A204.1 (cell line): ENCODE measurements at regions not wholly inside any gene's neighbourhood (a gene's known extent, or its start where the extent isn't known, plus 50 kb on each side); places are given as distances from the start of the nearest gene placed in this dataset.

Experiments used
- FAIRE-seq: peaks from 2 replicates; lab custom pipeline; 2012; peaks lifted over from hg19 to GRCh38; lab: Jason Lieb, UNC

DNA sequence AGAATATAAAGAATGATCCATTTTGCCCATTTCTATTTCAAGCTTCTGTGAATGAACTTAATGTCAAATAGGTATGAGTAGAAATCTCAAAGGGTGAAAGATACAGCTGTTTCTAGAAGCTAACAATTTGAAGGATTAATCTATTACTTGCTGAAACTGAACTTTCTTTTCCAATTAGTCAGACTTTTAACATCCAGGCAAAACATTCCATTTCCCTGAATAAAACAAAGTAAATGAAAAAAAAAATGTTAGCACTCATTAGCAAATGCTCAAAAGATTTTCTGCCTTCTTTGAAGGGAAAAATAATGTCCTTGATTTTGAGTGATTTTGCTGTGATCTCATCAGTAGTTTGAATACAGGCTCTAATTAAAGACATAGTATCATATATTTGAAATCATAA is 447.6 kb upstream of the PRMT6 start:
- no peak for FAIRE-seq

DNA sequence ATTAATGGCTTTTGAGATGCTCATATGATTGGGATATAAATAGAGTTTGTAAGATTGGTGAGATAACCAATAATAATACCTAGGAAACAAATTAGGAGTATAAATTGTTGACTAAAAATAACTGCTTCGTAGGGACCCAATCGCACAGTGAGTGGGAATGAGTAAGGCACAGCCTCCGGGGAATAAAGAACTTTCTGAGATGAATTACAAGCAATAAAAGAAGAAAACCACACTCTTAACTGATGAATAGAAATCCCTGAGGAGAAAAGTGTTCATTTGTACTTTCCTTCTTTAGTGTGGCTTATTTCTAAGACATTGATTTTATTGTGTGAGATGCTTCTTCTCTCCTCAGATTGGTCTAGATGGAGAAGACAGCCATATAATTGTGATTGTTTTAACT is 443.4 kb upstream of the PRMT6 start:
- no peak for FAIRE-seq

DNA sequence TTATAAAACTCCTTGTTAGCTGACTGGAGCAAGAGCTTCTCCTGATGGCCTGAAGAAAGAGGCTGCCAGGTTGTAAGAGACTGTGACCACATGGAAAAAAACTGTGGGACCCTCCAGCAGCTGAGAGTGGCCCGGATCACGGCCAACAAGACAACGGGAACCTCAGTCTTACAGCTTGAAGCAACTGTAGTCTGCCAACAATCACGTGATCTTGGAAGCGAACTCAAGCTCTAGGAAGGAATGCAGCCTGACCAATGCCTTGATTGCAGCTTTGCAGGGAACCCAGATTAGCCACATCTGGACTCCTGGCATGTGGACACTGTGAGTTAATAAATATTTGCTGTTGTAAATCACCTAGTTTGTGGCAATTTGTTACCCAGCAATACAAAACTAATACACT is 442.6 kb upstream of the PRMT6 start:
- FAIRE-seq: no peak

GRCh38 chr1:106615473-106615872 is 441.0 kb upstream of the PRMT6 start:
- FAIRE-seq: no peak

GRCh38 chr1:106619080-106619826 is 437.2 kb upstream of the PRMT6 start:
- FAIRE-seq: no peak

GRCh38 chr1:106619827-106620134 is 436.7 kb upstream of the PRMT6 start:
- no peak for FAIRE-seq

DNA sequence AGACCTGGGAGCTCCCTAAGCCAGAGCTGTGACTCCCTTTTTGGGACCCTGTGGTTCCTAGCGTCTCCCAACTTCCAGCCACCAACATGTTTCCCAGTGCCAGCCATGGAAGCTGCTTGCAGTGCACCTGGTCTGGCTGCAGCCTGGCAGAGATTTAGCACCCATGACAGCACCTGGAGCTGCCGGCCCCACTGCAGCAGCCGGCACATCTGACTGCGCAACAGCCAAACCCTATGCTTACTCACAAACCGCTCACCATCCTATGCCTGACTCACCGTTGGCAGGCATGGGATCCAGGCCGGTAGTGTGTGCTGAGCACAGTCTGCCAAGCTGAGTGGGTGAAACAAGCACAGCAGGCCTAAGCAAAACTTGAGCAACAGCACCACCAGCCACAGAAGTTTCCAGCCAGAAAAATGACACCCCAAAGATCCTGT is 435.9 kb upstream of the PRMT6 start:
- FAIRE-seq: no peak

DNA sequence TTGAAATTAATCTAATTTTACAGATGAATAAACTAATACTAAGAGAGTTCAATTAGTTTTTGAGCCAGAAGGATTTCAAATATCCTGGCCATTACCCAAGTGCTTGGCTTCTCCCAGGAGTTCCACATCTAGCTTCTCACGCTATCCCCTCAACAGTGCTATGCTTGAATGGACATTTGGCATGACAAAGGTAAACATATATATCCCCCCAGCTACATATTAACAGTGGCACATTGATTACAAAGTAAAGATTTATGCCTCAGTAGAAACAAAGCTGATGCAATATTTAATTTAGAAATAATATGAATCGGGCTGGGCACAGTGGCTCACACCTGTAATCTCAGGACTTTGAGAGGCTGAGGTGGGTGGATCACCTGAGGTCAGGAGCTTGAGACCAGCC is 434.6 kb upstream of the PRMT6 start:
- FAIRE-seq: no peak

- FAIRE-seq: no peak
These were observed 418.9 kb upstream of the PRMT6 start for GRCh38 chr1:106637566-106637965.

DNA sequence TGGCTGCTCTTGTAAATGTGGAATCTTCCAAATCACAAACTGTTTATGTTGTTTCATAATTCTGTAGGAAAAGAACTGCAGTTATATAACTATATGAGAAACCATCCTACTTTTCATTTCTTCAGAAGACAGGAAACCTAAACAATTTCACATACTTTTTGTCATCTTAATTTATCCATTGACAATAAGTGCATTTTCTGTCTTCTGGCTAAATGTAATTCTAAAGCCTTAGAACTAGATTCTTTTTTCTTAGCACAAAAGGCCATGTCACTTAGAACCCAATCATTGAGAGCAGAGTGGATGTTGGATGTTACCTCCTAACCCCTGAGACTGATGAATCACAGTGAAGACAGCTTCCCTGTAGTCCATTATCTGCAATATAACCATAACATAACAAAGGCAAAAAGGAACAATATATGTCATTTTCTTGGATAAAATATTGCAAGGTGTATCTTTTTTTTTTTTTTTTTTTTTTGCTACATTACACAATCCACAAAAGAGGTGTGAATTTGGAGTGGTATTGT is 410.2 kb upstream of the PRMT6 start:
- no peak for FAIRE-seq

GRCh38 chr1:106646816-106647215 is 409.7 kb upstream of the PRMT6 start:
- no peak for FAIRE-seq

DNA sequence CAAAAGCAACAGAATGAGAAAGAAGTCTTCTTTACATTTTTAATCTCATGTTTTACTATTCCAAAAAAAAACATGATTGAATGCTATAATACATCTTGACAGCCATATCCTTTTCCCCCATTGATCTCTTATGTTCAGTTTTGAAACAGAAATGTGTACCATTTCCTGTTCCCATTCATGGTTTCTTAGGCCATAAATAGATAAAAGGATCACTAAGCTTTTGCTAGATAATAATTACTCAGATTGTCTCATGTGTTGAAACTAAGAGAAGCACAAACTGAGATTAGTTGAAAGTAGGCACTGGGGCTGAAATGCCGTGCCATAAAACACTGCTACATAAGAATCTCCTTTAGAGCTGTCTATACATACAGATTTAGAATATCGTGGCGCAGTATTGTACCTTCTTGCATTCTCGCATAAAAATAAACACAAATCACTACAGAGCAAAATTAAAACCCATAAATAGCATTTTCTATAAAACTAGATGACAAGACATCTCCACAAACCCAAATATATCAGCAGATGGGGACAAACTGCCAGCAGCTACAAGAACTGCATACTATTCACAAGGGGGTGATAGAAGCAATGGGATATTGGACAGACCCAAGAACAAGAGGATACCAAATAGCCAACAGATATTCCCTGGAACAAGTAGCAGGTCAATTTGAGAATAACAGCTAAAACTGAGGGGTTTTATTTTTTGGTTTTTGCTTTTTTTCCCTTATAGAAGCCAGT is 405.3 kb upstream of the PRMT6 start:
- no peak for FAIRE-seq

- no peak for FAIRE-seq
These were observed 396.8 kb upstream of the PRMT6 start for GRCh38 chr1:106659490-106660244.

DNA sequence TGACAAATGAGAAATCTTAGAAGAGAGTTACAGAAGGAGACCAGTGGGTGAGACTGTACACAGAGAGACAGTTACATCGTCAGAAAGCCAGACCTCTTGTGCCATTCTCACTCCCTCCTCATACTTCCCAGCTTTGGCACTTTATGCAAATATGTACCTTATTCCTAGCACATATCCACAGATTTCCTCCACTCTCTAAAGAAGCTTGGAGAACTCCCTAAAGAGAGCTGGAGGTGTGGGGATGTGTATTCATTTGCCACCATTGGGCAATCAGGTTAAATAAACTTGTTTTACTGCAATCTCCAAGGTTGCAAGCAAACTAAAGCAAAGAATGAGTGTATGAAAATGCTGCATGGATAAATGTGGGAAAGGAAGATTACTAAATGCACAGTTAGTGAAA is 380.9 kb upstream of the PRMT6 start:
- FAIRE-seq: no peak

DNA sequence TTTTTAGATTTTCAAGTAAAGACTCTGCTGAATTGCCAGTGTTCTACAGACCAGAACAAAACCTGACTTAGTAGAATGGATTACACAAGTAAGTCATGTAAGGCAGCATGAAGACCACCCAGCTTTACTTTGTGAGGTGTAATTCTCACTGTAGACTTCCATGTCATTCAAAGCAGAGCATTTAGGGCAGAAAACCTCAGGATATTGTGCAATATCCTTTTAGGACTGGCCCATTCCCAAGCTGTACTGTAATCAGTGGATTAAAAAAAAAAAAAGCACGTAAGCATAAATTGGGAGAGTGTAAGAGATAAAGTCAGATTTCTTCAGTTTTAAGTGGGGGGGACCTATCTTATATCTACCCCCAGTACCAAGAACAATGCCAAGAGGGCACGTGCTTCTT is 380.5 kb upstream of the PRMT6 start:
- no peak for FAIRE-seq

- no peak for FAIRE-seq
These were observed 379.3 kb upstream of the PRMT6 start for GRCh38 chr1:106677181-106677580.

GRCh38 chr1:106677721-106678120 is 378.8 kb upstream of the PRMT6 start:
- no peak for FAIRE-seq

- FAIRE-seq: no peak
These were observed 378.0 kb upstream of the PRMT6 start for GRCh38 chr1:106678279-106679050.

- FAIRE-seq: no peak
These were observed 376.3 kb upstream of the PRMT6 start for GRCh38 chr1:106680216-106680615.

DNA sequence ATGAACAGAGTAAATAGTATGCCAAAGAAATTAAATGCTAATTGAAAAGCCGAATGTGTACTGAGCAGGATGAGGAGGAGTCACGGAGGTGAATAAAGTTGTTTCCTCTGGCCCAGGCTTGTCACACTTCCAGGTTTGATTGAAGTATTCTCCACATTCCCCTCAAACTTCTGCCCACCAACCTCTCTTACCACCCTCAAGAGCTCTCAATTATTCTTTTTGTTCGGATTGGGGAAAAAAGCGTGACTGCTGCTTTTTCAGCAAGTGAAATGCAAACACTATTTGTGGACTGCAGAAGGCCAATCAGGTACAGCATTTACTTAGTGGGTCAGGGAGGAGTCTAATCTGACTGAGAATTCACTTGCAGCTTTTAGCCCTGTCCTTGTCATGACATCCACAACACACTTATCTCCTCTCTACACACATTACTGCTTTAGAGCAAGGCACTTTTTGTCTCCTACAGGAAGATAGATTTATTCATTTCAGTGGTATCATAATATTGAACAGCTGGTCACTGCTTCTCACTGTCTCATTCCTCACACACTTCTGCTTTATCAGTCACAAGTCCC is 375.6 kb upstream of the PRMT6 start:
- FAIRE-seq: no peak

DNA sequence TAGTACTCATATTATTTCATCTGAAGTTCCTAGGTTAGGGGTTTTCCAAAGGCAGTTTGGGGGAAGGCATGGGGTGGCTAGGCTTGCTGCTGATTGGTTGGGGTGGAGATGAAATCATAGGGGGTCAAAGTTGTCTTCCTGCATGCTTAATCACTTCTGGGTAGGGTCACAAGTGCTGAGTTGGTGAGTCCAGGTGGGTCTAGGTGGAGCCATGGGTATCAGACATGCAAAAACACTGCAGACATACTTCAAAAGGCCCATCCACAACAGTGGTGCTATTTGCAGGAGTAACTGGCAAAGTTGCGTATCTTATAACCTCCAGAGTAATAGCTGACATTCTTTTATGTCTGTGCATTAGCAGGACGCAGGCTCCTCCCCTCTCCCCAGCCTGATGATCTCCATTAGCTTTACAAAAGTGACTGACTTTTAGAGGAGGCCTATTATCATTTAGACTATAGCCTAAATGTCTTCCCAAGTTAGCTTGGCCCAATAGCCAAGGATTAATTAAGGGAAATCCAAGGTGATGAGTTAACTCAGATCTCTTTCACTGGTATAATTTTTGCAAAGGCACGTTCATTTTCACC is 374.4 kb upstream of the PRMT6 start:
- no peak for FAIRE-seq

GRCh38 chr1:106688446-106688845 is 368.0 kb upstream of the PRMT6 start:
- no peak for FAIRE-seq
